ENCODE measurements at regions not wholly inside any gene's neighbourhood (a gene's known extent, or its start where the extent isn't known, plus 50 kb on each side); places are given as distances from the start of the nearest gene placed in this dataset.
A peak's percentile ranks its signal among the peaks of the same experiment; 100 is the strongest.

GRCh38 chr11:103530257-103530656, 421.0 kb downstream of the DYNC2H1 start:
- WGBS (ENCODE audit: insufficient coverage, low lambda C conversion rate), result 86% methylated on average over 3 of the region's 4 CpGs
- Histone ChIP-seq H3K4me1 (ENCODE audit: control insufficient read depth, insufficient read depth, low read length) (no peaks in the 10 kb centered on the region), H3K4me3 (ENCODE audit: low read length) (no peak overlapping the region), H3K36me3 (ENCODE audit: control insufficient read depth, insufficient read depth, low read length) (no peaks in the 10 kb centered on the region), H3K27ac (ENCODE audit: low read length) (no peak overlapping the region), H3K9me3 (ENCODE audit: control insufficient read depth, low read depth, low read length) (no peaks in the 10 kb centered on the region), H3K27me3 (ENCODE audit: control insufficient read depth, insufficient read depth, low read length) (peaks cover 3% of the 10 kb centered on the region)
- DNase-seq, result no peak

- no peaks in the 10 kb centered on the region for H3K36me3 ChIP-seq (ENCODE audit: control insufficient read depth, insufficient read depth, low read length)
- no peak for DNase-seq
- H3K9me3 ChIP-seq (ENCODE audit: control insufficient read depth, low read depth, low read length), result no peaks in the 10 kb centered on the region
- H3K4me3 ChIP-seq (ENCODE audit: low read length), result no peak overlapping the region
- H3K27me3 ChIP-seq (ENCODE audit: control insufficient read depth, insufficient read depth, low read length), result peaks cover 3% of the 10 kb centered on the region
- H3K4me1 ChIP-seq (ENCODE audit: control insufficient read depth, insufficient read depth, low read length), result no peaks in the 10 kb centered on the region
- no peak overlapping the region for H3K27ac ChIP-seq (ENCODE audit: low read length)
- WGBS (ENCODE audit: insufficient coverage, low lambda C conversion rate), result no CpG with 5 or more reads among the region's 3 CpGs
These were observed 423.0 kb downstream of the DYNC2H1 start for GRCh38 chr11:103532133-103532788.

DNA sequence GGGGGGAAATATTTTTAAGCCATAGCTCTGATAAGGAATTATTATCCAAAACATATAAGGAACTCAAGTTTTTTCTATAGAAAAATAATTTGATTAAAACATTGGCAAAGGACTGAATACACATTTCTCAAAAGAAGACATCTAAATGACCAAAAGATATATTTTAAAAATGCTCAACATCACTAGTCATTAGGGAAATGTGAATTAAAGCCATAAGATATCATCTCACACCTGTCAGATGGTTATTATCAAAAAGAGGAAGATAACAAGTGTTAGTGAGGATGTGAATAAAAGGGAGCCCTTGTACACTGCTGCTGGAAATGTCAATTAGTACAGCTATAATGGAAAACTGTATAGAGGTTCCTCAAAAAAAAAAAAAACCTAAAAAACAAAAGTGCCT, 425.0 kb downstream of the DYNC2H1 start:
- Histone ChIP-seq H3K27ac (ENCODE audit: low read length) (no peak overlapping the region), H3K9me3 (ENCODE audit: control insufficient read depth, low read depth, low read length) (no peaks in the 10 kb centered on the region), H3K4me3 (ENCODE audit: low read length) (no peak overlapping the region), H3K27me3 (ENCODE audit: control insufficient read depth, insufficient read depth, low read length) (peaks cover 3% of the 10 kb centered on the region), H3K36me3 (ENCODE audit: control insufficient read depth, insufficient read depth, low read length) (no peaks in the 10 kb centered on the region), H3K4me1 (ENCODE audit: control insufficient read depth, insufficient read depth, low read length) (no peaks in the 10 kb centered on the region)
- no peak for DNase-seq

DNA sequence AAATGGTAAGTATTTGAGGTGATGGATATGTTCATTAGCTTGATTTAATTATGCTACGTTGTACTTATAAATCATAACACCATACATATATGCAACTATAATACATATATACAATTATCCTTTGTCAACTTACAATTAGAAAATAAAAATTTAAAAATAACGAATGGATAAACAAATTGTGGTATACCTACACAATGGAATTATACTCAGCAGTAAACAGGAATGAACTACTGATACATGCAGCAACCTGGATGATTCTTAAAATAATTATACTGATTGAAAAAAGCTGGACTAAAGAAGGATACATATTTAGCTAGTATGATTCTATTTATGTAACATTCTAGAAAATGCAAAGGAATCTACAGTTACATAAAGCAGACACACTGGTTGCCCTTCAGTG, 425.7 kb downstream of the DYNC2H1 start:
- peaks cover 2% of the 10 kb centered on the region for H3K27me3 ChIP-seq (ENCODE audit: control insufficient read depth, insufficient read depth, low read length)
- H3K4me1 ChIP-seq (ENCODE audit: control insufficient read depth, insufficient read depth, low read length), result no peaks in the 10 kb centered on the region
- WGBS (ENCODE audit: insufficient coverage, low lambda C conversion rate), result 94% methylated on average over 2 of the region's 2 CpGs
- no peak for DNase-seq
- H3K27ac ChIP-seq (ENCODE audit: low read length), result no peak overlapping the region
- H3K36me3 ChIP-seq (ENCODE audit: control insufficient read depth, insufficient read depth, low read length), result no peaks in the 10 kb centered on the region
- no peaks in the 10 kb centered on the region for H3K9me3 ChIP-seq (ENCODE audit: control insufficient read depth, low read depth, low read length)
- no peak overlapping the region for H3K4me3 ChIP-seq (ENCODE audit: low read length)

DNA sequence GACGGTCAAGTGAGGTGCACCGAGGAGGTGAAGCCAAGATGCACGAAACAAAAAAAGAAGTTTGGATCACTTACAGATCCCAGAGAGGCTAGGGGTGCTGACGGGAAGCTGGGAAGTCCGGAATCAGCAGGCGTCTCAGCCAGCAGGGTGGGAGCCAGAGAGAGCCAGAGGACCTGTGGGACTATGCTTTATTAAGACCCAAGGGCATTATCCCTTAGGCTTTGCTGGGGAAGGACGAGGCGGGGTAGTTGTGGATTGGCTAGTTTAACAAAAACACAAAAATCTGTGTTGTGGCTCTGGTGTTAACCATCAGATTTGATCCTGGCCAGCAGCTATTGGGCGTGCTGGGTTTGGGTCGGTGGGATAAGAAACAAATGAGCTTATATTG, 427.1 kb downstream of the DYNC2H1 start:
- no peaks in the 10 kb centered on the region for H3K9me3 ChIP-seq (ENCODE audit: control insufficient read depth, low read depth, low read length)
- no peak overlapping the region for H3K4me3 ChIP-seq (ENCODE audit: low read length)
- no peaks in the 10 kb centered on the region for H3K4me1 ChIP-seq (ENCODE audit: control insufficient read depth, insufficient read depth, low read length)
- H3K27ac ChIP-seq (ENCODE audit: low read length), result no peak overlapping the region
- H3K27me3 ChIP-seq (ENCODE audit: control insufficient read depth, insufficient read depth, low read length), result no peaks in the 10 kb centered on the region
- no peaks in the 10 kb centered on the region for H3K36me3 ChIP-seq (ENCODE audit: control insufficient read depth, insufficient read depth, low read length)
- WGBS (ENCODE audit: insufficient coverage, low lambda C conversion rate), result 100% methylated on average over 1 of the region's 10 CpGs
- no peak for DNase-seq

DNA sequence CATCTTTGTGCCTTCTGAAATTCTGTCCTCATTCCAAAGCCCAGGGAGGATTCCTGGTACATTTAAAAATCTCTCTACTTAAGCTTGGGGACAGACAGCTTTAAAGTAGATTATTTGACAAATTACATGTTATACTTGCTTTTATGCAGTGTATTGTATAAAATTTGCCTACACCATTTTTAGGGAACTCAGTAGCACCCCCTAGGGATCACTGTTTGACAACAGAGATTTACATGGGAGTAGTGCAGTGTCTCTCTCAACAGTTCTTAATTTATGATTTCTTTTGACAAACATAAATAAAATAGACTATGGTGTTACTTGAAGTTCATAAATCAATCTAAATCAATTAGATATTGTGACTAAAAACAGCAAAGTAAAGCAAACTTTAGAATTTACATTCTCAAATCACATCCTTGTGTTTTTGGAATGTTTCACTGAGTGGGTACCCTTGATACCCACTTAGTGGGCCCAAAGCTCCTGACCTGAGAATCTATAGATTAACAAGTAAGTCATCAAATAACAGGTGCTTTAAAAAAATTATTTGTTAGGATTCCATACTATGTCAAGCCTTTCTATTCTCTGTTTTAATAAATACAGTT, 428.8 kb downstream of the DYNC2H1 start:
- DNase-seq, result no peak
- Histone ChIP-seq H3K4me1 (ENCODE audit: control insufficient read depth, insufficient read depth, low read length) (no peaks in the 10 kb centered on the region), H3K27ac (ENCODE audit: low read length) (no peak overlapping the region), H3K9me3 (ENCODE audit: control insufficient read depth, low read depth, low read length) (no peaks in the 10 kb centered on the region), H3K27me3 (ENCODE audit: control insufficient read depth, insufficient read depth, low read length) (no peaks in the 10 kb centered on the region), H3K36me3 (ENCODE audit: control insufficient read depth, insufficient read depth, low read length) (no peaks in the 10 kb centered on the region), H3K4me3 (ENCODE audit: low read length) (no peak overlapping the region)

DNA sequence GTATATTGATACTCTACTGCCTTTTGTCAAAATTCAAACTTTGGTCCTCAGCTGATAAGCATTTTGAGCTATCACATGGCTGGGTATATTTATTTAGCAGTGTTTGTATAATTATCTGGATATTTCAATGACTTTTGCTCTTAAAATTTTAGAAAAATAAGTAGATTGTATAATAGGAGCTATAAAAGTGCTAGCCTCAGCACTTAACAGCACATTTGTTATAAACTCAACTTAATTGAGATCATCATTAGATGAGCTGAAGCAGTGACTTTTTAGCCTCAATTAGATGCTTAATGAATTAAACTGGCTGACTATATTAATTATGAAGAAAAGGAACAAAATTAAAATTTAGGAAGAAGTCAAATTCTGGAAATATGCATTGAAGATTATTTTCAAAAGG, 429.9 kb downstream of the DYNC2H1 start:
- no peaks in the 10 kb centered on the region for H3K4me1 ChIP-seq (ENCODE audit: control insufficient read depth, insufficient read depth, low read length)
- H3K9me3 ChIP-seq (ENCODE audit: control insufficient read depth, low read depth, low read length), result no peaks in the 10 kb centered on the region
- no peaks in the 10 kb centered on the region for H3K36me3 ChIP-seq (ENCODE audit: control insufficient read depth, insufficient read depth, low read length)
- H3K4me3 ChIP-seq (ENCODE audit: low read length), result no peak overlapping the region
- no peaks in the 10 kb centered on the region for H3K27me3 ChIP-seq (ENCODE audit: control insufficient read depth, insufficient read depth, low read length)
- H3K27ac ChIP-seq (ENCODE audit: low read length), result no peak overlapping the region
- DNase-seq, result no peak

DNA sequence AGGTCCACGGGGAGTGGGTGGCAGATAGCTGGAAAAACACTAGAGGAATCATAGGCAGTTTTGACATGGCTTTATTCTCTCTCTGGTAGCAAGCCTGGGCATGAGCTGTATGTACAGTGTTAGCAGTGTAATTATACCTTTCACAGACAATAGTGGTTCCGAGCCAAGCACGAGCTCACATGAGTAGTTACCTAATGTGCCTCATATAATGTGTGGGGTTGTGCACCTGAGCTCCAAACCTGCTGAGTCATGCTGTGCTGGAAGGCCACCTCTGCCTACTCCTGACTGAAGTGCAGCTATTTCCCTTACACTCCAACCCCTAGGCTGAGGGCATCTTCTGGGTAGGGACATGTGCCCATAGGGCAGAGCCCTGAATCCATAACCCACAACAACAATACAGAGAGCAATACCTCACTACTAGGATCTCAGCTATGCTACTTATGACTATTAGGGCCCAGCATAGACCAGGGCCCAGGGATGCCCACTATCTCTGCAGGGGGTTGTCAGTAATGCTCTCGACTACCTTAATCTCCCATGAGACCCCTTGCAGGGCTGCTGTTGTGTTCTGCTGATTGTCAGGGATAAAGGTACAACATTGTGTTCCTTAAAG, 432.1 kb downstream of the DYNC2H1 start:
- Histone ChIP-seq H3K27ac (ENCODE audit: low read length) (no peak overlapping the region), H3K36me3 (ENCODE audit: control insufficient read depth, insufficient read depth, low read length) (no peaks in the 10 kb centered on the region), H3K9me3 (ENCODE audit: control insufficient read depth, low read depth, low read length) (no peaks in the 10 kb centered on the region), H3K4me3 (ENCODE audit: low read length) (no peak overlapping the region), H3K4me1 (ENCODE audit: control insufficient read depth, insufficient read depth, low read length) (no peaks in the 10 kb centered on the region), H3K27me3 (ENCODE audit: control insufficient read depth, insufficient read depth, low read length) (no peaks in the 10 kb centered on the region)
- peak in 1 of 2 donors; percentile 39 for DNase-seq
- no CpG with 5 or more reads among the region's 4 CpGs for WGBS (ENCODE audit: insufficient coverage, low lambda C conversion rate)

DNA sequence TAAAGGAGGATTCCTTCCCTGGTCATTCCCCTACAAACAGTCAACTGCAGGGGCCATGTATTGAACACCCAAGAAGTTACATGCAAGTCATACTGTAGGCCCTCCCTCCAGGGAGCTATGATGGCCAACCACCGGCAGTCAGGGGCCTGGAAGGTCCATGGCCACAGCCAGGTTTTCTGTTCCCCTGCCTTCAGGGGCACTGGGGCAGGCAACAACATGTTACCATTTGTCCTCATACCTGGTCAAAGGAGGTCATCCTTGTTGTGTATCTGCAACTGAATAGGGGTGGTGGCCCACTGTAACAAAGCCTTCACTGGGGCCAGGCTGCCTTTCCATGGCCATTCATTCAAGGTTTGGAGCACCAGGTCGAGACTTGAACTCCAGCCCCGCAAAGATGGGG, 433.6 kb downstream of the DYNC2H1 start:
- Histone ChIP-seq H3K4me1 (ENCODE audit: control insufficient read depth, insufficient read depth, low read length) (no peaks in the 10 kb centered on the region), H3K36me3 (ENCODE audit: control insufficient read depth, insufficient read depth, low read length) (no peaks in the 10 kb centered on the region), H3K4me3 (ENCODE audit: low read length) (no peak overlapping the region), H3K27me3 (ENCODE audit: control insufficient read depth, insufficient read depth, low read length) (no peaks in the 10 kb centered on the region), H3K27ac (ENCODE audit: low read length) (no peak overlapping the region), H3K9me3 (ENCODE audit: control insufficient read depth, low read depth, low read length) (no peaks in the 10 kb centered on the region)
- DNase-seq, result no peak
- WGBS (ENCODE audit: insufficient coverage, low lambda C conversion rate), result no CpG with 5 or more reads among the region's 3 CpGs

- Histone ChIP-seq H3K36me3 (ENCODE audit: control insufficient read depth, insufficient read depth, low read length) (no peaks in the 10 kb centered on the region), H3K27ac (ENCODE audit: low read length) (no peak overlapping the region), H3K4me1 (ENCODE audit: control insufficient read depth, insufficient read depth, low read length) (no peaks in the 10 kb centered on the region), H3K4me3 (ENCODE audit: low read length) (no peak overlapping the region), H3K27me3 (ENCODE audit: control insufficient read depth, insufficient read depth, low read length) (no peaks in the 10 kb centered on the region), H3K9me3 (ENCODE audit: control insufficient read depth, low read depth, low read length) (no peaks in the 10 kb centered on the region)
- WGBS (ENCODE audit: insufficient coverage, low lambda C conversion rate), result no CpG with 5 or more reads among the region's 5 CpGs
- no peak for DNase-seq
These were observed 434.2 kb downstream of the DYNC2H1 start for GRCh38 chr11:103543456-103543855.

GRCh38 chr11:103544874-103545273, 435.6 kb downstream of the DYNC2H1 start:
- Histone ChIP-seq H3K4me1 (ENCODE audit: control insufficient read depth, insufficient read depth, low read length) (no peaks in the 10 kb centered on the region), H3K27ac (ENCODE audit: low read length) (no peak overlapping the region), H3K36me3 (ENCODE audit: control insufficient read depth, insufficient read depth, low read length) (no peaks in the 10 kb centered on the region), H3K9me3 (ENCODE audit: control insufficient read depth, low read depth, low read length) (no peaks in the 10 kb centered on the region), H3K27me3 (ENCODE audit: control insufficient read depth, insufficient read depth, low read length) (no peaks in the 10 kb centered on the region), H3K4me3 (ENCODE audit: low read length) (no peak overlapping the region)
- DNase-seq, result no peak
- 94% methylated on average over 2 of the region's 8 CpGs for WGBS (ENCODE audit: insufficient coverage, low lambda C conversion rate)

Data from large intestine (tissue), 3 donors.